Adrenal gland (tissue), 9 donors: ENCODE measurements at regions not wholly inside any gene's neighbourhood (a gene's known extent, or its start where the extent isn't known, plus 50 kb on each side); places are given as distances from the start of the nearest gene placed in this dataset.

Source experiments
- DNase-seq, 7 donors: peaks; one replicate each; pipeline ENCODE4 v3.0.0-alpha.2; 2019 to 2020
- H3K27ac ChIP-seq, 5 donors: fragments of 200-600 bp; sonication (generic) in 4 of 5; 1 replicate in 3 of 5; 2 replicates in 2 of 5; pipeline versions ENCODE4 v1.5.1 to v1.8.0; 2016 to 2020; ENCODE audit warnings: mild to moderate bottlenecking in 1 of 5
- H3K27me3 ChIP-seq: fragments of 200-600 bp; 2 replicates; pipeline ENCODE4 v1.8.0; 2021
- H3K36me3 ChIP-seq, 2 donors: fragments of 200-600 bp; replicated peaks in 1 of 2; 1 replicate in 1 of 2; 2 replicates in 1 of 2; pipeline versions ENCODE4 v1.5.1 to v1.8.0; 2018 to 2022
- H3K4me1 ChIP-seq, 2 donors: fragments of 200-600 bp; replicated peaks in 1 of 2; 1 replicate in 1 of 2; 2 replicates in 1 of 2; pipeline versions ENCODE4 v1.5.1 to v1.8.0; 2018 to 2021
- H3K4me3 ChIP-seq, 4 donors: fragments of 200-600 bp; sonication (generic) in 3 of 4; one replicate each; pipeline ENCODE4 v1.5.1; 2016 to 2018
- H3K9me3 ChIP-seq, 3 donors: fragments of 200-600 bp; sonication (generic) in 1 of 3; replicated peaks in 1 of 3; 1 replicate in 2 of 3; 2 replicates in 1 of 3; pipeline versions ENCODE4 v1.5.1 to v1.8.0; 2016 to 2021
- POLR2A ChIP-seq, 2 donors: fragments of 450-650 bp; IDR thresholded peaks; one replicate each; pipeline ENCODE4 v1.6.1; 2017; ENCODE audit warnings: antibody characterized with exemption in 2 of 2, mild to moderate bottlenecking in 2 of 2, moderate library complexity in 1 of 2
- WGBS, 4 donors: extraction: QIAGEN DNeasy Blood & Tissue Kit in 2 of 4; methylation state at CpG; one replicate each; pipeline versions ENCODE4 v1.1.5 to v1.1.7; 2013 to 2017; 5-methylcytosine and 5-hydroxymethylcytosine counted together
- intact Hi-C, 2 donors: fragments of 100-400 bp; cut with DNase I; formaldehyde crosslinking; loops; one replicate each; pipeline versions ENCODE4 v1.14.1 to v1.15.0; 2022 to 2023
- TF ChIP-seq, protein P1 (sequence below), 6 experiments: fragments of 450-650 bp in 4 of 6; fragments of 200-600 bp in 2 of 6; sonication (generic) in 1 of 6; IDR thresholded peaks; 1 replicate in 5 of 6; 2 replicates in 1 of 6; pipeline versions ENCODE4 v1.5.1 to v1.8.0; 2016 to 2021; ENCODE audit warnings: antibody characterized with exemption in 6 of 6, mild to moderate bottlenecking in 2 of 6, moderate library complexity in 1 of 6
- donor health status: healthy with polysubstance abuse.
- donor health status: Bipolar disorder and iron deficiency.
- donor health status: DM: yes; HTN: yes; CAD: no.
- donor health status: DM: no; HTN: no; CAD: no.
- donor health status: DM: no; HTN: no; CAD: no.

DNA sequence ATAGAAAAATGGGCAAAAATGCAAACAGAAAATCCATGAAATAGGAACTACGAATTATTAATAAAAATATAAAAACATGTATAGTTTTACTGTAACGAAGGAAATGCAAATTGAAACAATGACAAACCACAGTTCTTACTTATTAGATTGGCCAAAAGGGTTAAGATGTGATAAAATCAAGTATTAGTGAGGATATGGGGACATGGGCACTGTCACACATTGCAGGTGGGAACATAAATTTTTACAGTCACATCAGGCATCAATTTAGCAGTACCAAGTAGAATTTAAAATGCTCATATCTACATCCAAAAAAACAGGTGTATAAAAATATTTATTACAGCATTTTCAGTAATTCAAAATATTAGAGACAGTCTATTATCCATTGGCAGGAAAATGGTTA lies 353.2 kb upstream of the API5 start:
- intact Hi-C loops: no loop called here
- no peak overlapping the region for H3K27ac ChIP-seq
- DNase-seq: no peak
- no peaks in the 10 kb centered on the region for H3K9me3 ChIP-seq
- WGBS, 4 donors: 67 to 80% (median 77%) methylated on average over 2 of the region's 2 CpGs
- no peak for TF ChIP-seq POLR2A (IDR thresholded peaks at IDR 0.05)
- TF ChIP-seq, protein P1, sequence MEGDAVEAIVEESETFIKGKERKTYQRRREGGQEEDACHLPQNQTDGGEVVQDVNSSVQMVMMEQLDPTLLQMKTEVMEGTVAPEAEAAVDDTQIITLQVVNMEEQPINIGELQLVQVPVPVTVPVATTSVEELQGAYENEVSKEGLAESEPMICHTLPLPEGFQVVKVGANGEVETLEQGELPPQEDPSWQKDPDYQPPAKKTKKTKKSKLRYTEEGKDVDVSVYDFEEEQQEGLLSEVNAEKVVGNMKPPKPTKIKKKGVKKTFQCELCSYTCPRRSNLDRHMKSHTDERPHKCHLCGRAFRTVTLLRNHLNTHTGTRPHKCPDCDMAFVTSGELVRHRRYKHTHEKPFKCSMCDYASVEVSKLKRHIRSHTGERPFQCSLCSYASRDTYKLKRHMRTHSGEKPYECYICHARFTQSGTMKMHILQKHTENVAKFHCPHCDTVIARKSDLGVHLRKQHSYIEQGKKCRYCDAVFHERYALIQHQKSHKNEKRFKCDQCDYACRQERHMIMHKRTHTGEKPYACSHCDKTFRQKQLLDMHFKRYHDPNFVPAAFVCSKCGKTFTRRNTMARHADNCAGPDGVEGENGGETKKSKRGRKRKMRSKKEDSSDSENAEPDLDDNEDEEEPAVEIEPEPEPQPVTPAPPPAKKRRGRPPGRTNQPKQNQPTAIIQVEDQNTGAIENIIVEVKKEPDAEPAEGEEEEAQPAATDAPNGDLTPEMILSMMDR (IDR thresholded peaks at IDR 0.05): no peak
- H3K27me3 ChIP-seq: no peaks in the 10 kb centered on the region
- no peak overlapping the region for H3K4me3 ChIP-seq
- no peaks in the 10 kb centered on the region for H3K4me1 ChIP-seq
- no peaks in the 10 kb centered on the region for H3K36me3 ChIP-seq

DNA sequence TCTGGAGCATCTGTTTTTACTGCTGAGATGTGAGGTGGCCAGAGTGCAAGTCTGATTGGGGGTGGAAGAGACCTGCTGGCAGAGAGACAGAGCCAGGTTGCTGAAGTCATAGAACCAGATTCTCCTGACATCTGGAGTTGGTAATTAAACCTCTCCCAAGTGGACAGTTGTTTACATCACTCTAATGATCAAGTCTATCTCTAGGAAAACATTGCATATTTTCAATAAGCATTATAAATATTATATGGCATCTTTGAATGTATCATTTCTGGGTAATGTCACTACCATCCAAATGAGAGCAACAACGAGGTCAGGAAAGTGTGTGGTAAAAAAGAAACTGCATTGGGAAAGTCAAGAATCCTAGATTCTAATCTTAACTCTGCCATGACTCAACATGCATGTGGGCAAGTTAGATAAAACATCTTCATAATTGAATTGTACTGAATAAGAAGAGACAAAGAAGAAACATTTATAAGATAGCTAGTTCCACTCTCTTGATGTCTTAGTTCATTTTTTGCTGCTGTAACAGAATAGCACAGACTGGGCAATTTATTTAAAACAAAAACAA lies 351.2 kb upstream of the API5 start:
- WGBS, 4 donors: 22 to 50% (median 39%) methylated on average over 1 of the region's 1 CpG
- H3K4me3 ChIP-seq: no peak overlapping the region
- no peaks in the 10 kb centered on the region for H3K36me3 ChIP-seq
- no peak overlapping the region for H3K27ac ChIP-seq
- no peaks in the 10 kb centered on the region for H3K9me3 ChIP-seq
- TF ChIP-seq, protein P1 (IDR thresholded peaks at IDR 0.05): no peak
- TF ChIP-seq POLR2A (IDR thresholded peaks at IDR 0.05): no peak
- intact Hi-C loops: no loop called here
- no peak for DNase-seq
- H3K4me1 ChIP-seq: no peaks in the 10 kb centered on the region
- no peaks in the 10 kb centered on the region for H3K27me3 ChIP-seq

DNA sequence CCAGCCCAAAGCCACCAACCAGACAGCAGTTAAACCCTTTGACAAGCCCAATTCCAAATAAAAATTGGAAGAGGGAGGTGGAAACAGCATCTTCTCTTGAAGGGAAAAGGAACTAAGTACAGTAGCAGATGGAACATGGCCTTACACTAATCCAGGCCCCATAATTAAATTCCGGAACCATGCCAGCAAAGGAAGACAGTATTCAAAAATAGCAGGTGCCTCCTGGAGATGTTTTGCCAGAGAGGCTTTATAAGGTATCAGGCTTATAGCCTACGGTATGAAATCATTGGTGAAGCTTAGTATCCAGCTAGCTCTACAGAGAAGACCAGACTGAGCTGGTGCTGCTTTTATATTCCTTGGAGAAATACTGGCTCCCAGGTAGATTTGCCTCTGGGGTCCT lies 344.1 kb upstream of the API5 start:
- no peak for DNase-seq
- intact Hi-C loops: no loop called here
- no peaks in the 10 kb centered on the region for H3K36me3 ChIP-seq
- H3K27me3 ChIP-seq: no peaks in the 10 kb centered on the region
- H3K9me3 ChIP-seq: no peaks in the 10 kb centered on the region
- TF ChIP-seq POLR2A (IDR thresholded peaks at IDR 0.05): no peak
- TF ChIP-seq, protein P1 (IDR thresholded peaks at IDR 0.05): no peak
- H3K4me1 ChIP-seq: peaks cover 0 to 2% of the 10 kb centered on the region in 2 donors
- no peak overlapping the region for H3K4me3 ChIP-seq
- no peak overlapping the region for H3K27ac ChIP-seq
- 65 to 79% (median 67%) methylated on average over 2 of the region's 2 CpGs for WGBS, 4 donors

DNA sequence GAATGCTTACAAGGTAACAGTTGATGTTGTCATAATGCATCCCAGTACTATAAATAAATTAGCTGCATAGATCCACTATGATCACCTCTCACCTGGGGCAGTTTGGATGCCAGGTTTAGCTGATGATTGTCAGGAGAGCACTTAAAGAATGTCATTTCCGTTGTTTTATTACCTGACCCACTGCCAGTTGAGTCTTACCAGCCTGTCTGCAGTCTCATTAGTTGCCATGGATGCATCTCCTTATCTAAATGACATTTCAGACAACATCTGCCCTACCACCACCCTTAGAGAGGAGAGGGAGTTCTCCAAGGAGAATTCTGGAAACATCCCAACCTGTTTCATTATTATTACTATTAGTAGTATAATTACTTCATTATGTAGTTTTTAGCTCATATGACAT lies 339.1 kb upstream of the API5 start:
- Histone ChIP-seq H3K36me3 (no peaks in the 10 kb centered on the region), H3K9me3 (no peaks in the 10 kb centered on the region), H3K4me1 (peaks cover 0 to 2% of the 10 kb centered on the region in 2 donors), H3K27ac (no peak overlapping the region), H3K4me3 (no peak overlapping the region), H3K27me3 (no peaks in the 10 kb centered on the region)
- WGBS, 4 donors: 25 to 55% (median 41%) methylated on average over 1 of the region's 1 CpG
- DNase-seq: no peak
- intact Hi-C loops: no loop called here
- TF ChIP-seq POLR2A (IDR thresholded peaks at IDR 0.05): no peak
- TF ChIP-seq, protein P1 (IDR thresholded peaks at IDR 0.05): no peak
